Sigmoid colon (tissue), 4 donors: ENCODE measurements at regions not wholly inside any gene's neighbourhood (a gene's known extent, or its start where the extent isn't known, plus 50 kb on each side); places are given as distances from the start of the nearest gene placed in this dataset.

Experiments
- CTCF ChIP-seq, 4 experiments: fragments of 450-650 bp in 3 of 4; fragments of 200-600 bp in 1 of 4; IDR thresholded peaks; one replicate each; pipeline ENCODE4 v1.5.1; 2016 to 2019; ENCODE audit warnings: antibody characterized with exemption in 4 of 4, mild to moderate bottlenecking in 3 of 4, moderate library complexity in 2 of 4
- EP300 ChIP-seq, 4 donors: sonication (generic); formaldehyde crosslinking; IDR thresholded peaks; one replicate each; pipeline ENCODE4 v1.6.1; 2017; ENCODE audit warnings: antibody characterized with exemption in 4 of 4

- TF ChIP-seq EP300 (IDR thresholded peaks at IDR 0.05) (no peak), CTCF (IDR thresholded peaks at IDR 0.05) (no peak)
Measured at GRCh38 chr3:65178703-65179102, 490.9 kb upstream of the ADAMTS9 start.
